CD14-positive monocyte (primary cell): ENCODE measurements at regions not wholly inside any gene's neighbourhood (a gene's known extent, or its start where the extent isn't known, plus 50 kb on each side); places are given as distances from the start of the nearest gene placed in this dataset.

Source experiments
- DNase-seq, 3 donors: peaks; one replicate each; pipeline ENCODE4 v3.0.0-alpha.2; 2011 to 2022
- H2AFZ ChIP-seq: 2 replicates; pipeline ENCODE4 v1.6.0; 2012; ENCODE audit warnings: mild to moderate bottlenecking, low read depth, low read length, inconsistent platforms; ENCODE audit not compliant: insufficient read depth, poor library complexity, severe bottlenecking
- H3K27ac ChIP-seq, 2 donors: 1 replicate in 1 of 2; 2 replicates in 1 of 2; pipeline ENCODE4 v1.5.1; 2012 to 2013; ENCODE audit warnings: low read length in 2 of 2, control low read depth in 1 of 2, inconsistent platforms in 1 of 2, low read depth in 1 of 2, mild to moderate bottlenecking in 1 of 2
- H3K27me3 ChIP-seq, 2 donors: one replicate each; pipeline versions ENCODE4 v1.6.0 to v1.6.1; 2011 to 2013; ENCODE audit warnings: low read length in 2 of 2; ENCODE audit not compliant: control insufficient read depth in 2 of 2, insufficient read depth in 2 of 2
- H3K36me3 ChIP-seq, 2 donors: replicated peaks in 1 of 2; 1 replicate in 1 of 2; 2 replicates in 1 of 2; pipeline versions ENCODE4 v1.5.1 to v1.6.1; 2012 to 2013; ENCODE audit warnings: low read length in 2 of 2, control low read depth in 1 of 2, inconsistent platforms in 1 of 2, mild to moderate bottlenecking in 1 of 2; ENCODE audit not compliant: insufficient read depth in 2 of 2, control insufficient read depth in 1 of 2
- H3K4me1 ChIP-seq, 2 donors: 1 replicate in 1 of 2; 2 replicates in 1 of 2; pipeline versions ENCODE4 v1.5.1 to v1.6.1; 2012 to 2013; ENCODE audit warnings: low read length in 2 of 2, control low read depth in 1 of 2, inconsistent platforms in 1 of 2, mild to moderate bottlenecking in 1 of 2, moderate library complexity in 1 of 2; ENCODE audit not compliant: insufficient read depth in 2 of 2, control insufficient read depth in 1 of 2
- H3K4me2 ChIP-seq: replicated peaks from 2 replicates; pipeline ENCODE3; 2012; ENCODE audit warnings: low read length, moderate library complexity, mild to moderate bottlenecking; ENCODE audit not compliant: poor library complexity, severe bottlenecking; ENCODE audit errors: extremely low read depth
- H3K4me3 ChIP-seq, 3 experiments: fragments of 200-600 bp in 1 of 3; sonication (generic) in 1 of 3; replicated peaks in 1 of 3; 1 replicate in 2 of 3; 2 replicates in 1 of 3; pipeline ENCODE4 v1.5.1; 2011 to 2013; ENCODE audit warnings: low read length in 3 of 3, mild to moderate bottlenecking in 3 of 3, control low read depth in 2 of 3, low read depth in 2 of 3, inconsistent platforms in 1 of 3, moderate library complexity in 1 of 3
- H3K79me2 ChIP-seq: 2 replicates; pipeline ENCODE4 v1.6.0; 2012; ENCODE audit warnings: mild to moderate bottlenecking, control low read depth, inconsistent platforms, low read length, moderate library complexity; ENCODE audit not compliant: insufficient read depth
- H3K9ac ChIP-seq: 2 replicates; pipeline ENCODE4 v1.6.0; 2017; ENCODE audit warnings: low read length, mild to moderate bottlenecking; ENCODE audit not compliant: insufficient read depth, poor library complexity, severe bottlenecking
- H3K9me3 ChIP-seq, 2 donors: replicated peaks in 1 of 2; 1 replicate in 1 of 2; 2 replicates in 1 of 2; pipeline versions ENCODE4 v1.5.1 to v1.6.1; 2012 to 2013; ENCODE audit warnings: low read length in 2 of 2, control low read depth in 1 of 2; ENCODE audit not compliant: control insufficient read depth in 1 of 2, insufficient read depth in 1 of 2
- H4K20me1 ChIP-seq: 2 replicates; pipeline ENCODE4 v1.6.0; 2012; ENCODE audit warnings: mild to moderate bottlenecking, low read length, control low read depth, moderate library complexity; ENCODE audit not compliant: insufficient read depth
- H3K27ac Mint-ChIP-seq, 7 donors: one replicate each; pipeline ENCODE4 v1.8.0; 2020; ENCODE audit warnings: mild to moderate bottlenecking in 7 of 7, mixed read lengths in 7 of 7, moderate library complexity in 6 of 7, inconsistent platforms in 2 of 7
- H3K27me3 Mint-ChIP-seq, 3 donors: one replicate each; pipeline ENCODE4 v1.8.0; 2021 to 2022; ENCODE audit warnings: low read depth in 3 of 3, mild to moderate bottlenecking in 3 of 3, mixed read lengths in 3 of 3, moderate library complexity in 3 of 3, inconsistent platforms in 1 of 3
- H3K36me3 Mint-ChIP-seq, 2 donors: one replicate each; pipeline ENCODE4 v1.8.0; 2020; ENCODE audit warnings: mixed read lengths in 2 of 2, inconsistent platforms in 1 of 2, mild to moderate bottlenecking in 1 of 2
- H3K4me1 Mint-ChIP-seq: one replicate; pipeline ENCODE4 v1.8.0; 2020; ENCODE audit warnings: mild to moderate bottlenecking, mixed read lengths
- H3K4me3 Mint-ChIP-seq, 2 donors: one replicate each; pipeline ENCODE4 v1.8.0; 2020; ENCODE audit warnings: mild to moderate bottlenecking in 2 of 2, mixed read lengths in 2 of 2, moderate library complexity in 1 of 2
- H3K9me3 Mint-ChIP-seq, 7 donors: one replicate each; pipeline ENCODE4 v1.8.0; 2020 to 2022; ENCODE audit warnings: mixed read lengths in 7 of 7, mild to moderate bottlenecking in 6 of 7, moderate library complexity in 6 of 7, inconsistent platforms in 2 of 7
- CTCF ChIP-seq: fragments of 200-600 bp; IDR thresholded peaks from one replicate; pipeline ENCODE4 v1.8.0; 2022; ENCODE audit warnings: antibody characterized with exemption, mild to moderate bottlenecking
- WGBS: methylation state at CpG from one replicate; pipeline ENCODE4 v1.1.5; 2013; ENCODE audit warnings: missing lambda C conversion rate; ENCODE audit not compliant: insufficient coverage; 5-methylcytosine and 5-hydroxymethylcytosine counted together
- intact Hi-C, 2 donors: fragments of 100-400 bp; cut with micrococcal nuclease; formaldehyde crosslinking; loops; one replicate each; pipeline versions ENCODE4 v1.15.0 to v1.15.1; 2023

DNA sequence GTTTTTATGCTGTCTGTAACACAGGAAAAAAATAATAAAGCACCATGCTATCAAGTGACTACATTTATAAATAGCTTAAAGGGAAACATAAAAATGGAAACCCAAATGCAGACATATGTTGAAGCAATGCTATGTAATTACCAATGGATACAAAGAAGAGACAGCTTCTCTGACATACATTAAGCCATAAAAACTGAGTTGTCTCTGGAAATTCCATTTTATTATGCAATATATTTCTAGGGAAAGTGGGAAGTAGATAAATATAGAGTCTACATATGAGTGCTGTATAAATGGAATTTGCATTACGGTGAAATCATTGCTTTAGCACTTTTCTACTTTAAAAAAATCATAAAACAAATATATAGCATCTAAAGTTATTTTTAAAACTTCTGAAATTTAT is 135.2 kb upstream of the COL11A1 start:
- DNase-seq = no peak
- Histone ChIP-seq H3K27me3 (no peaks in the 10 kb centered on the region), H2AFZ (no peak overlapping the region), H3K27ac (no peak overlapping the region), H3K36me3 (no peaks in the 10 kb centered on the region), H3K79me2 (no peaks in the 10 kb centered on the region), H3K9ac (no peak overlapping the region), H3K4me2 (no peak overlapping the region), H3K4me3 (no peak overlapping the region), H4K20me1 (no peaks in the 10 kb centered on the region), H3K4me1 (no peaks in the 10 kb centered on the region), H3K9me3 (no peaks in the 10 kb centered on the region)
- Mint-ChIP-seq H3K36me3 (no peaks in the 10 kb centered on the region), H3K27me3 (no peaks in the 10 kb centered on the region), H3K27ac (no peak overlapping the region), H3K4me3 (no peak overlapping the region), H3K4me1 (no peaks in the 10 kb centered on the region), H3K9me3 (peaks cover 0 to 4% (median 0%) of the 10 kb centered on the region in 7 donors)
- no CpG with 5 or more reads among the region's 1 CpG for WGBS
- no peak for TF ChIP-seq CTCF
- intact Hi-C loops = no loop called here

DNA sequence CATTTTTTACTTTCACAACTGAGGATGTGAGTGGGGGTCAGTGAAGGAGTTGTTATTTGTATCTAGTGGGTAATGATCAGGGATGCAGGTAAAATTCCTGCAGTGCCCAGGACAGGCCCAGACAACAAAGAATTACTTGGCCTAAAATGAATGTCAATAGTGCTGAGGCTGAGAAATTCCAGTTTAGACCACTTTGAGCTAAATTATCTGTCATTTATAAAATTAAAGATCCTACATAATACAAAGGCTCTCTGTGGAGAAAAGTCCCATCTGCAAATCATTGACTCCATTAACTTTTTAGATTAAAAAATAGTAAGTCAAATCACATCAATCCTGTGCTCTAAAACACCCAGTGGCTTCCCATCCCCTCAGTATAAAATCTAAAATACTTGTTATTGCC is 130.7 kb upstream of the COL11A1 start:
- no peak overlapping the region for H3K9ac ChIP-seq
- no peaks in the 10 kb centered on the region for H3K4me1 ChIP-seq
- H3K4me1 Mint-ChIP-seq = no peaks in the 10 kb centered on the region
- TF ChIP-seq CTCF = no peak
- H3K27ac ChIP-seq = no peak overlapping the region
- H3K4me2 ChIP-seq = no peak overlapping the region
- DNase-seq = no peak
- H3K36me3 Mint-ChIP-seq = no peaks in the 10 kb centered on the region
- no peaks in the 10 kb centered on the region for H4K20me1 ChIP-seq
- no peak overlapping the region for H3K27ac Mint-ChIP-seq
- H3K4me3 Mint-ChIP-seq = no peak overlapping the region
- H3K36me3 ChIP-seq = no peaks in the 10 kb centered on the region
- H3K79me2 ChIP-seq = no peaks in the 10 kb centered on the region
- H2AFZ ChIP-seq = no peak overlapping the region
- no peaks in the 10 kb centered on the region for H3K27me3 Mint-ChIP-seq
- H3K9me3 Mint-ChIP-seq = peaks cover 0 to 8% (median 3%) of the 10 kb centered on the region in 7 donors
- no peak overlapping the region for H3K4me3 ChIP-seq
- intact Hi-C loops = no loop called here
- peaks cover 0 to 3% of the 10 kb centered on the region in 2 donors for H3K9me3 ChIP-seq
- H3K27me3 ChIP-seq = no peaks in the 10 kb centered on the region
